GM23248 (cell line): ENCODE measurements at regions not wholly inside any gene's neighbourhood (a gene's known extent, or its start where the extent isn't known, plus 50 kb on each side); places are given as distances from the start of the nearest gene placed in this dataset.

Source experiments
- EZH2 ChIP-seq: fragments of 200-600 bp; sonication (generic); IDR thresholded peaks from 2 replicates; pipeline ENCODE4 v1.6.1; 2018; ENCODE audit warnings: antibody characterized with exemption, mild to moderate bottlenecking; ENCODE audit not compliant: insufficient read depth, poor library complexity, severe bottlenecking
- EZH2phosphoT487 ChIP-seq: fragments of 200-600 bp; sonication (generic); IDR thresholded peaks from 2 replicates; pipeline ENCODE4 v1.6.1; 2018; ENCODE audit warnings: antibody characterized with exemption, moderate library complexity, mild to moderate bottlenecking, low read depth; ENCODE audit not compliant: insufficient read depth

DNA sequence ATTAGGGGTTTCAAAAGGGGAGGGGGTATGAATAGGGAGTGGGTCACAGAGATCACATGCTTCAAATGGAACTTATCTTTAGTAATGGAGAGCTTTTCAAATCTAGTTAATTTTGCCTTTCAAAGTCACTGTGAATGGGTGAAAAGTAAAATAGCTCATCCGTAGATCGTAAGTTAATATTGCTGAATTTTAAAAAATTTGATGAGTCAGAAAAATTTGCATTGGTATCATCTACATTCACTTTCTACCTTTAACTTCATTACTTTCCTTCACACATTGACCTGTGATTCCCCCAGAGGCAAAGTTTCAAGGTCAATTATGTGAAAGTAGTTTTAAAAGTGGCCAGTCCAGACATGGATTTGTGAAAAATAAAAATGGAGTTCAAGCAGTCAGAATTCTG lies 139.0 kb upstream of the SLC35B3 start:
- TF ChIP-seq EZH2phosphoT487 (no peak), EZH2 (no peak)
